Endothelial cell of umbilical vein (primary cell): ENCODE measurements at regions not wholly inside any gene's neighbourhood (a gene's known extent, or its start where the extent isn't known, plus 50 kb on each side); places are given as distances from the start of the nearest gene placed in this dataset.

ENCODE experiments used
- BruUV-seq: library from RNA; stranded (reverse); fragments of 400-500 nt; replicated peaks from 2 replicates; lab custom pipeline; 2021; lab: Mats Ljungman, UMichigan
- CTCF ChIA-PET: fragments of 300-600, 350-600 bp; sonication (Branson Sonifier 250); formaldehyde crosslinking; loops from one replicate; lab custom pipeline; 2021; ENCODE audit warnings: antibody characterized with exemption, inconsistent platforms; lab: Charles Lee
- POLR2A ChIA-PET: fragments of 300-600, 350-600 bp; sonication (Branson Sonifier 250); formaldehyde crosslinking; loops from one replicate; lab custom pipeline; 2021; ENCODE audit warnings: antibody characterized with exemption, inconsistent platforms; lab: Charles Lee
- DNase-seq: peaks from one replicate; pipeline ENCODE4 v3.0.0-alpha.2; 2011; ENCODE audit warnings: low read depth, low spot score
- FAIRE-seq: peaks from 2 replicates; lab custom pipeline; 2011; peaks lifted over from hg19 to GRCh38; lab: Jason Lieb, UNC
- H2AFZ ChIP-seq: 2 replicates; pipeline ENCODE4 v1.6.0; 2012; ENCODE audit warnings: low read depth, low read length, control low read depth, inconsistent platforms
- H3K27ac ChIP-seq: 2 replicates; pipeline ENCODE4 v1.5.1; 2011; ENCODE audit warnings: low read depth, mild to moderate bottlenecking, control low read depth, low read length, moderate library complexity; ENCODE audit not compliant: insufficient read depth
- H3K27me3 ChIP-seq, 2 experiments: 2 replicates each; pipeline versions ENCODE4 v1.6.0 to v1.6.1; 2011; ENCODE audit warnings: low read length in 2 of 2, mixed read lengths in 1 of 2; ENCODE audit not compliant: control insufficient read depth in 2 of 2, insufficient read depth in 2 of 2
- H3K36me3 ChIP-seq, 2 experiments: 2 replicates in 1 of 2; 3 replicates in 1 of 2; pipeline ENCODE4 v1.5.1; 2011; ENCODE audit warnings: low read length in 2 of 2, mild to moderate bottlenecking in 1 of 2, moderate library complexity in 1 of 2; ENCODE audit not compliant: control insufficient read depth in 2 of 2, insufficient read depth in 2 of 2; ENCODE audit errors: extremely low read depth in 1 of 2
- H3K4me1 ChIP-seq: 3 replicates; pipeline ENCODE4 v1.5.1; 2011; ENCODE audit warnings: mild to moderate bottlenecking, low read length; ENCODE audit not compliant: control insufficient read depth, insufficient read depth; ENCODE audit errors: extremely low read depth
- H3K4me2 ChIP-seq: 2 replicates; pipeline ENCODE4 v1.6.1; 2011; ENCODE audit warnings: low read length, control low read depth, mixed read lengths; ENCODE audit not compliant: insufficient read depth
- H3K4me3 ChIP-seq, 3 experiments: fragments of 200-600 bp in 1 of 3; sonication (generic), shearing (Covaris generic) in 1 of 3; replicated peaks in 1 of 3; 2 replicates each; pipeline ENCODE4 v1.5.1; 2011 to 2016; ENCODE audit warnings: control low read depth in 3 of 3, low read length in 3 of 3, mild to moderate bottlenecking in 2 of 3, inconsistent platforms in 1 of 3, low read depth in 1 of 3, moderate library complexity in 1 of 3; ENCODE audit not compliant: insufficient read depth in 1 of 3
- H3K79me2 ChIP-seq: 2 replicates; pipeline ENCODE4 v1.6.0; 2012; ENCODE audit warnings: low read length, inconsistent platforms; ENCODE audit not compliant: control insufficient read depth, insufficient read depth
- H3K9ac ChIP-seq: replicated peaks from 2 replicates; pipeline ENCODE3; 2011; ENCODE audit warnings: low read length, control low read depth; ENCODE audit not compliant: insufficient read depth; ENCODE audit errors: extremely low read depth
- H3K9me1 ChIP-seq: replicated peaks from 3 replicates; pipeline ENCODE4 v1.6.0; 2011; ENCODE audit warnings: mild to moderate bottlenecking, low read length; ENCODE audit not compliant: control insufficient read depth, insufficient read depth; ENCODE audit errors: extremely low read depth
- H3K9me3 ChIP-seq: replicated peaks from 2 replicates; pipeline ENCODE4 v1.5.1; 2012; ENCODE audit warnings: low read length, inconsistent platforms; ENCODE audit not compliant: control insufficient read depth, insufficient read depth
- H4K20me1 ChIP-seq: replicated peaks from 2 replicates; pipeline ENCODE3; 2011; ENCODE audit warnings: mild to moderate bottlenecking, low read length; ENCODE audit not compliant: control insufficient read depth, insufficient read depth; ENCODE audit errors: extremely low read depth
- EZH2 ChIP-seq: IDR thresholded peaks from 2 replicates; pipeline ENCODE4 v1.6.1; 2012; ENCODE audit warnings: borderline replicate concordance, low read depth, mild to moderate bottlenecking, moderate library complexity, low read length, inconsistent platforms; ENCODE audit not compliant: severe bottlenecking
- FOS ChIP-seq: IDR thresholded peaks from 2 replicates; pipeline ENCODE4 v1.6.1; 2011; ENCODE audit warnings: mild to moderate bottlenecking, low read length, moderate library complexity, borderline replicate concordance; ENCODE audit not compliant: insufficient read depth
- JUN ChIP-seq: IDR thresholded peaks from 2 replicates; pipeline ENCODE4 v1.6.1; 2011; ENCODE audit warnings: borderline replicate concordance, low read depth; ENCODE audit not compliant: insufficient read length, insufficient read depth
- MYC ChIP-seq: IDR thresholded peaks from one replicate; pipeline ENCODE4 v1.6.1; 2011; ENCODE audit warnings: mild to moderate bottlenecking, low read depth, low read length
- POLR2AphosphoS5 ChIP-seq: IDR thresholded peaks from 2 replicates; pipeline ENCODE4 v1.6.1; 2012; ENCODE audit warnings: low read depth, mild to moderate bottlenecking, control low read depth, low read length, moderate library complexity; ENCODE audit not compliant: insufficient read depth
- dilution Hi-C: fragments of 300-500 bp; cut with MboI; formaldehyde crosslinking; loops from one replicate; pipeline ENCODE4 v1.15.0; 2019; ENCODE audit warnings: low sequenced_read_pairs; ENCODE audit not compliant: extremely low pct_ligation_motif_present
- intact Hi-C: fragments of 100-400 bp; cut with micrococcal nuclease; formaldehyde crosslinking; loops from one replicate; pipeline ENCODE4 v1.10.0; 2022
- TF ChIP-seq, protein P1 (sequence below): IDR thresholded peaks from 2 replicates; pipeline ENCODE4 v1.6.1; 2011; ENCODE audit not compliant: insufficient read depth, insufficient read length
- TF ChIP-seq, protein P2 (sequence below), 2 donors: IDR thresholded peaks; 1 replicate in 1 of 2; 2 replicates in 1 of 2; pipeline ENCODE4 v1.5.1; 2011; ENCODE audit warnings: low read length in 2 of 2, mild to moderate bottlenecking in 2 of 2, moderate library complexity in 2 of 2, control low read depth in 1 of 2, inconsistent platforms in 1 of 2, low read depth in 1 of 2; ENCODE audit not compliant: insufficient read depth in 1 of 2; ENCODE audit errors: extremely low read depth in 1 of 2

DNA sequence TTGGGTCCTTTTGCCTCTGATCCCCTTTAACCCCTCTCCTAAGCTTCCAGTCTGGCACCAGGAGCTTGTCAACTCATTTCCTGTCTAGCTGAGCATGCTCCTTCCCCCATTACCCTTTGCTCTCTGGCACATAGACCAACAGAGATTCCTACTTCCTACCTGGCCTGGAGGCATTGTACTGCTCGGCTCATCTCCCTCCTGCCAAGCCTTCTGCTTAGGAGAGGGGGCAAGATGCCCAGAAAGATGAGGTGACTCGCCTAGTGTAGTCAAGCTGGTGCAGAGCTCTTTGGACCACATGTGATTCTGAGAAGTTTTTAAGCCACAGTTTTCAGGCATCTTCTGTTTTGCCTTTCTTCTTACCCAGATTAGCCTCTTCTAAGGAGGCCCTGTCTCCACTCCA, 95.4 kb downstream of the ZNF621 start:
- Histone ChIP-seq H3K9me1 (no peaks in the 10 kb centered on the region), H3K79me2 (no peaks in the 10 kb centered on the region), H3K9ac (no peak overlapping the region), H3K9me3 (no peaks in the 10 kb centered on the region), H3K4me2 (no peak overlapping the region), H3K36me3 (no peaks in the 10 kb centered on the region), H2AFZ (no peak overlapping the region), H3K27ac (no peak overlapping the region), H3K4me3 (no peak overlapping the region), H3K4me1 (no peaks in the 10 kb centered on the region), H4K20me1 (no peaks in the 10 kb centered on the region), H3K27me3 (peaks cover 6 to 9% of the 10 kb centered on the region in 2 experiments)
- DNase-seq (no peak), FAIRE-seq (no peak)
- TF ChIP-seq MYC (no peak), JUN (no peak), POLR2AphosphoS5 (no peak)
- TF ChIP-seq, protein P1, sequence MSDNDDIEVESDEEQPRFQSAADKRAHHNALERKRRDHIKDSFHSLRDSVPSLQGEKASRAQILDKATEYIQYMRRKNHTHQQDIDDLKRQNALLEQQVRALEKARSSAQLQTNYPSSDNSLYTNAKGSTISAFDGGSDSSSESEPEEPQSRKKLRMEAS, result no peak
- TF ChIP-seq, protein P2, sequence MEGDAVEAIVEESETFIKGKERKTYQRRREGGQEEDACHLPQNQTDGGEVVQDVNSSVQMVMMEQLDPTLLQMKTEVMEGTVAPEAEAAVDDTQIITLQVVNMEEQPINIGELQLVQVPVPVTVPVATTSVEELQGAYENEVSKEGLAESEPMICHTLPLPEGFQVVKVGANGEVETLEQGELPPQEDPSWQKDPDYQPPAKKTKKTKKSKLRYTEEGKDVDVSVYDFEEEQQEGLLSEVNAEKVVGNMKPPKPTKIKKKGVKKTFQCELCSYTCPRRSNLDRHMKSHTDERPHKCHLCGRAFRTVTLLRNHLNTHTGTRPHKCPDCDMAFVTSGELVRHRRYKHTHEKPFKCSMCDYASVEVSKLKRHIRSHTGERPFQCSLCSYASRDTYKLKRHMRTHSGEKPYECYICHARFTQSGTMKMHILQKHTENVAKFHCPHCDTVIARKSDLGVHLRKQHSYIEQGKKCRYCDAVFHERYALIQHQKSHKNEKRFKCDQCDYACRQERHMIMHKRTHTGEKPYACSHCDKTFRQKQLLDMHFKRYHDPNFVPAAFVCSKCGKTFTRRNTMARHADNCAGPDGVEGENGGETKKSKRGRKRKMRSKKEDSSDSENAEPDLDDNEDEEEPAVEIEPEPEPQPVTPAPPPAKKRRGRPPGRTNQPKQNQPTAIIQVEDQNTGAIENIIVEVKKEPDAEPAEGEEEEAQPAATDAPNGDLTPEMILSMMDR (IDR thresholded peaks at IDR 0.05; ENCODE audit: extremely low read depth in 1 of 2, insufficient read depth in 1 of 2, low read depth in 1 of 2, low read length in 2 of 2), result no peak
- ChIA-PET CTCF (no interaction called here), POLR2A (no interaction called here)
- BruUV-seq, result no TSS peak
- dilution Hi-C loops, result no loop called here
- intact Hi-C loops, result no loop called here

DNA sequence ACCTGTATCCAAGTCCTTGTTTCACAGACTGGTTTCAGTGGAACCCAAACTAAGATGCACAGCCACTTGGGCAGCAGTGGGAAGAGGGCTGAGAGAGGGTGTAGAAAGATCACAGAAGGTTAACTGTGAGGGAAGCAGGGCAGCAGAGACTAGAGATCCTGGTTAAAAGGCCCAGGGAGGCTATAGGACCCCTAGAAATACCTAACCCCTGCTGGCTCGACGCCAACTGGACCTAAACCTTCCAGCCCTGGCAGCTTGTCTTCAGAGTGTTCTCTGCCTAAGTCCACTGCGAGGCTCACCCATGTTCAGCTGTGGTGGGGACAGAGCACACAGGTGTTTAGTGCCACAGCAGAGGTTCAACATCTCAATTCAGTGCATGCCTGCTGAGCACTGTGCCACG, 96.5 kb downstream of the ZNF621 start:
- intact Hi-C loops, result no loop called here
- H3K27me3 ChIP-seq, result no peaks in the 10 kb centered on the region
- H2AFZ ChIP-seq, result no peak overlapping the region
- DNase-seq (no peak), FAIRE-seq (no peak)
- no peak overlapping the region for H3K9ac ChIP-seq
- CTCF ChIA-PET, result no interaction called here
- TF ChIP-seq JUN (no peak), MYC (no peak), FOS (no peak), EZH2 (no peak), POLR2AphosphoS5 (no peak)
- TF ChIP-seq, protein P1, result no peak
- TF ChIP-seq, protein P2 (IDR thresholded peaks at IDR 0.05; ENCODE audit: extremely low read depth in 1 of 2, insufficient read depth in 1 of 2, low read depth in 1 of 2, low read length in 2 of 2), result no peak
- no peaks in the 10 kb centered on the region for H4K20me1 ChIP-seq
- no peaks in the 10 kb centered on the region for H3K36me3 ChIP-seq
- no peaks in the 10 kb centered on the region for H3K4me1 ChIP-seq
- no peak overlapping the region for H3K4me3 ChIP-seq
- no peak overlapping the region for H3K4me2 ChIP-seq
- no TSS peak for BruUV-seq
- H3K9me3 ChIP-seq, result no peaks in the 10 kb centered on the region
- H3K27ac ChIP-seq, result no peak overlapping the region
- dilution Hi-C loops, result no loop called here
- no peaks in the 10 kb centered on the region for H3K9me1 ChIP-seq
- POLR2A ChIA-PET, result no interaction called here
- H3K79me2 ChIP-seq, result no peaks in the 10 kb centered on the region
